ENCODE measurements at regions not wholly inside any gene's neighbourhood (a gene's known extent, or its start where the extent isn't known, plus 50 kb on each side); places are given as distances from the start of the nearest gene placed in this dataset.

GRCh38 chr5:19189176-19189575 is 798.8 kb downstream of the CDH18 start:
- TF ChIP-seq EZH2 (conservative IDR thresholded peaks at IDR 0.05; ENCODE audit: low read depth, low read length) (no peak), NR2C2 (CRISPR knock-in tag; IDR thresholded peaks at IDR 0.05; ENCODE audit: borderline replicate concordance) (no peak), ZNF878 (CRISPR knock-in tag; IDR thresholded peaks at IDR 0.05) (no peak), FOXK2 (IDR thresholded peaks at IDR 0.05) (no peak), ZNF552 (CRISPR knock-in tag; IDR thresholded peaks at IDR 0.05; ENCODE audit: borderline replicate concordance) (no peak), SMARCE1 (IDR thresholded peaks at IDR 0.05; ENCODE audit: borderline replicate concordance) (no peak), POLR2A (IDR thresholded peaks at IDR 0.05; ENCODE audit: insufficient read depth in 1 of 2, low read depth in 2 of 2, low read length in 2 of 2) (no peak), HNRNPUL1 (IDR thresholded peaks at IDR 0.05; ENCODE audit: low read depth, low read length) (no peak), ZBTB20 (CRISPR knock-in tag; IDR thresholded peaks at IDR 0.05; ENCODE audit: borderline replicate concordance, low read depth) (no peak), CTCF (CRISPR knock-in tag; IDR thresholded peaks at IDR 0.05) (no peak), KLF12 (CRISPR knock-in tag; IDR thresholded peaks at IDR 0.05; ENCODE audit: borderline replicate concordance) (no peak), POLR2AphosphoS5 (IDR thresholded peaks at IDR 0.05; ENCODE audit: low read depth, low read length) (no peak), ZFP91 (CRISPR knock-in tag; IDR thresholded peaks at IDR 0.05; ENCODE audit: borderline replicate concordance) (no peak)

Measured in HepG2 (cell line).